ENCODE measurements at regions not wholly inside any gene's neighbourhood (a gene's known extent, or its start where the extent isn't known, plus 50 kb on each side); places are given as distances from the start of the nearest gene placed in this dataset.

DNA sequence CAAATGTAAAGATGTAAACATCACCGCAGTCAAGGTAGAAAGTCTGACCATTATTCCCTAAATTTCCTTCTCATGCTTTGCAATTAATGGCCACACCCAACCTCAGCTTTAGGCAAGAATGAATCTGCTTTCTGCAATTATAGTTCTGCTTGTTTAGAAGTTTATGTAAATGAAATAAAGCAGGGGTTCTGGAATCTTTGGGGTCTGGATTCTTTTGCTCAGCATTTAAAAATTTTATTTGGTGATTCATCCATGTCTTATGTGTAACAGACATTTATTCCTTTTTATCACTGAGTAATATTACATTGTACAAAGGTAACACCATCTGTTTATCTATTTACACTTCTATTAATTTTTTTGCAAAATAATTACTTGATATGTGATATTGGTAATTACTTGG, 613.6 kb downstream of the UTRN start:
- no peaks in the 10 kb centered on the region for H3K79me2 ChIP-seq (ENCODE audit: insufficient read depth, low read length)
- no peak overlapping the region for H4K8ac ChIP-seq (replicated peaks; ENCODE audit: insufficient read length, low read depth, low read length)
- Mint-ChIP-seq H3K27me3 (ENCODE audit: low read depth) (peaks cover 10% of the 10 kb centered on the region), H3K4me1 (peaks cover 19 to 26% of the 10 kb centered on the region in 2 experiments), H3K27ac (no peak overlapping the region), H3K36me3 (ENCODE audit: insufficient read depth in 1 of 3, low read depth in 3 of 3) (peaks cover 10 to 29% (median 17%) of the 10 kb centered on the region in 3 experiments), H3K4me3 (no peak overlapping the region), H3K9me3 (peaks cover 20 to 25% of the 10 kb centered on the region in 2 experiments)
- no peak overlapping the region for H2AFZ ChIP-seq (ENCODE audit: low read length)
- H3K23me2 ChIP-seq (ENCODE audit: insufficient read length, low read depth, low read length, poor library complexity, severe bottlenecking), result no peaks in the 10 kb centered on the region
- H4K20me1 ChIP-seq (ENCODE audit: control insufficient read depth, insufficient read depth, insufficient read length), result no peaks in the 10 kb centered on the region
- DNase-seq, result no peak
- WGBS (ENCODE audit: extremely low coverage, insufficient read length, low lambda C conversion rate), result no CpG with 5 or more reads among the region's 1 CpG
- no peak overlapping the region for H3K23ac ChIP-seq (ENCODE audit: insufficient read length, low read depth, low read length)
- no peak overlapping the region for H4K5ac ChIP-seq (ENCODE audit: insufficient read length, low read depth, low read length)
- no peak overlapping the region for H3K4me2 ChIP-seq (ENCODE audit: insufficient read depth, insufficient read length, low read length)
- H2AK5ac ChIP-seq (ENCODE audit: insufficient read length, low read length), result no peak overlapping the region
- H3T11ph ChIP-seq (ENCODE audit: low read length), result no peak overlapping the region
- no peaks in the 10 kb centered on the region for H3K9me3 ChIP-seq (ENCODE audit: control insufficient read depth, low read depth, low read length)
- TF ChIP-seq, protein P1, sequence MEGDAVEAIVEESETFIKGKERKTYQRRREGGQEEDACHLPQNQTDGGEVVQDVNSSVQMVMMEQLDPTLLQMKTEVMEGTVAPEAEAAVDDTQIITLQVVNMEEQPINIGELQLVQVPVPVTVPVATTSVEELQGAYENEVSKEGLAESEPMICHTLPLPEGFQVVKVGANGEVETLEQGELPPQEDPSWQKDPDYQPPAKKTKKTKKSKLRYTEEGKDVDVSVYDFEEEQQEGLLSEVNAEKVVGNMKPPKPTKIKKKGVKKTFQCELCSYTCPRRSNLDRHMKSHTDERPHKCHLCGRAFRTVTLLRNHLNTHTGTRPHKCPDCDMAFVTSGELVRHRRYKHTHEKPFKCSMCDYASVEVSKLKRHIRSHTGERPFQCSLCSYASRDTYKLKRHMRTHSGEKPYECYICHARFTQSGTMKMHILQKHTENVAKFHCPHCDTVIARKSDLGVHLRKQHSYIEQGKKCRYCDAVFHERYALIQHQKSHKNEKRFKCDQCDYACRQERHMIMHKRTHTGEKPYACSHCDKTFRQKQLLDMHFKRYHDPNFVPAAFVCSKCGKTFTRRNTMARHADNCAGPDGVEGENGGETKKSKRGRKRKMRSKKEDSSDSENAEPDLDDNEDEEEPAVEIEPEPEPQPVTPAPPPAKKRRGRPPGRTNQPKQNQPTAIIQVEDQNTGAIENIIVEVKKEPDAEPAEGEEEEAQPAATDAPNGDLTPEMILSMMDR (conservative IDR thresholded peaks at IDR 0.05), result no peak
- no peak overlapping the region for H2BK5ac ChIP-seq (ENCODE audit: insufficient read length, low read length)
- H3K79me1 ChIP-seq (ENCODE audit: insufficient read depth, low read depth, low read length, poor library complexity, severe bottlenecking), result no peaks in the 10 kb centered on the region
- H4K91ac ChIP-seq (ENCODE audit: insufficient read length, low read depth, low read length), result no peak overlapping the region
- no peak overlapping the region for H3K9ac ChIP-seq (ENCODE audit: extremely low read depth, insufficient read length, low read length)
- H3K56ac ChIP-seq (ENCODE audit: insufficient read length, low read depth, low read length), result no peak overlapping the region
- H2BK120ac ChIP-seq (ENCODE audit: low read depth, low read length, poor library complexity, severe bottlenecking), result no peak overlapping the region
- no peak overlapping the region for H2BK15ac ChIP-seq (ENCODE audit: low read depth, low read length)
- H3K4ac ChIP-seq (ENCODE audit: low read depth, low read length), result no peak overlapping the region
- H2BK20ac ChIP-seq (ENCODE audit: low read depth, low read length, poor library complexity, severe bottlenecking), result no peak overlapping the region
- H2BK12ac ChIP-seq (ENCODE audit: insufficient read length, low read depth, low read length), result no peak overlapping the region
- no peak overlapping the region for H3K14ac ChIP-seq (ENCODE audit: insufficient read depth, low read length)
- H3K27ac ChIP-seq (ENCODE audit: insufficient read length, low read depth, low read length), result no peak overlapping the region
- no peak overlapping the region for H3K18ac ChIP-seq (ENCODE audit: insufficient read length, low read depth, low read length)
- H3K27me3 ChIP-seq (ENCODE audit: insufficient read depth, low read length), result no peaks in the 10 kb centered on the region
- no peaks in the 10 kb centered on the region; the same call in 1 of the 2 replicates for H3K4me1 ChIP-seq (ENCODE audit: insufficient read depth, low read length)

Data from H9 (cell line).